Activated CD8-positive, alpha-beta T cell treated with anti-CD3 and anti-CD28 coated beads for 36 hours (primary cell): ENCODE measurements at regions not wholly inside any gene's neighbourhood (a gene's known extent, or its start where the extent isn't known, plus 50 kb on each side); places are given as distances from the start of the nearest gene placed in this dataset.

Experiments used
- ATAC-seq: fragments of 200-7000 bp; cut with Tn5 transposase; one replicate; pipeline ENCODE4 v1.10.0; 2021; ENCODE audit warnings: mild to moderate bottlenecking, moderate library complexity
- CTCF ChIA-PET: fragments of 350-600 bp; sonication (Branson Sonifier 250); formaldehyde crosslinking; loops from one replicate; lab custom pipeline; 2021; ENCODE audit warnings: antibody characterized with exemption; lab: Charles Lee
- POLR2A ChIA-PET: fragments of 350-600 bp; sonication (Branson Sonifier 250); formaldehyde crosslinking; loops from one replicate; lab custom pipeline; 2021; ENCODE audit warnings: antibody characterized with exemption; lab: Charles Lee
- DNase-seq: peaks from one replicate; pipeline ENCODE4 v3.0.0-alpha.2; 2020
- H3K27ac Mint-ChIP-seq: one replicate; pipeline ENCODE4 v1.8.0; 2021; ENCODE audit warnings: mild to moderate bottlenecking, mixed read lengths
- H3K27me3 Mint-ChIP-seq: one replicate; pipeline ENCODE4 v1.8.0; 2021; ENCODE audit warnings: mixed read lengths
- H3K36me3 Mint-ChIP-seq: one replicate; pipeline ENCODE4 v1.8.0; 2021; ENCODE audit warnings: low read depth, mixed read lengths
- H3K4me1 Mint-ChIP-seq: one replicate; pipeline ENCODE4 v1.8.0; 2021; ENCODE audit warnings: low read depth, mixed read lengths
- H3K4me3 Mint-ChIP-seq: one replicate; pipeline ENCODE4 v1.8.0; 2021; ENCODE audit warnings: mild to moderate bottlenecking, moderate library complexity, mixed read lengths
- H3K9me3 Mint-ChIP-seq: one replicate; pipeline ENCODE4 v1.8.0; 2021; ENCODE audit warnings: mixed read lengths
- intact Hi-C: fragments of 100-400 bp; cut with micrococcal nuclease; formaldehyde crosslinking; loops from one replicate; pipeline ENCODE4 v1.10.0; 2022
- TF ChIP-seq, protein P1 (sequence below): fragments of 200-600 bp; IDR thresholded peaks from one replicate; pipeline ENCODE4 v1.8.0; 2022; ENCODE audit warnings: antibody characterized with exemption, mild to moderate bottlenecking

DNA sequence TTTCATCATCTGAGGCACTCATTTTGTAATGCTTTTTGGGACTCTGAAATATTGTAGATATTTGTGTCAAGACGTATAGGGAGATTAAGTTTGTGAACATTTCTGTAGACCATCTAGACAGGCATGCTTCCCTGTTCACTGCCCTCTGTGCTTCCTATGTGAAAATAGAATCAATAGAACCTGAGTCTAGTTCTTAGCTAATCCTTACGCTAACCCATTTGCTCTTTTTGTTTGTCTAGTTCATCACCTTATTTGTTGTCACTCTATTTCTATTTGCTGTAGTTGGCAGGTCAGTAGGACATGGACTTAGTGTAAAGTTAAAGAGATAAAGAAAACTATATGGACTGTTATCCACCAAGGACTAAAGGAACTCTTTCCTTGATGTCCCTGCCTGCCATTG is 1755.2 kb downstream of the C4orf33 start:
- H3K27ac Mint-ChIP-seq = no peak overlapping the region
- ChIA-PET CTCF (interaction anchor here (0.7 kb wide), 1 partner anchor 69 kb away, joined by 3 read pairs; no protein-coding TSS in a partner anchor), POLR2A (no interaction called here)
- no peaks in the 10 kb centered on the region for H3K4me1 Mint-ChIP-seq
- H3K9me3 Mint-ChIP-seq = peaks cover 8% of the 10 kb centered on the region
- no peak overlapping the region for H3K4me3 Mint-ChIP-seq
- H3K27me3 Mint-ChIP-seq = no peaks in the 10 kb centered on the region
- ATAC-seq (no peak), DNase-seq (no peak)
- intact Hi-C loops = no loop called here
- TF ChIP-seq, protein P1, sequence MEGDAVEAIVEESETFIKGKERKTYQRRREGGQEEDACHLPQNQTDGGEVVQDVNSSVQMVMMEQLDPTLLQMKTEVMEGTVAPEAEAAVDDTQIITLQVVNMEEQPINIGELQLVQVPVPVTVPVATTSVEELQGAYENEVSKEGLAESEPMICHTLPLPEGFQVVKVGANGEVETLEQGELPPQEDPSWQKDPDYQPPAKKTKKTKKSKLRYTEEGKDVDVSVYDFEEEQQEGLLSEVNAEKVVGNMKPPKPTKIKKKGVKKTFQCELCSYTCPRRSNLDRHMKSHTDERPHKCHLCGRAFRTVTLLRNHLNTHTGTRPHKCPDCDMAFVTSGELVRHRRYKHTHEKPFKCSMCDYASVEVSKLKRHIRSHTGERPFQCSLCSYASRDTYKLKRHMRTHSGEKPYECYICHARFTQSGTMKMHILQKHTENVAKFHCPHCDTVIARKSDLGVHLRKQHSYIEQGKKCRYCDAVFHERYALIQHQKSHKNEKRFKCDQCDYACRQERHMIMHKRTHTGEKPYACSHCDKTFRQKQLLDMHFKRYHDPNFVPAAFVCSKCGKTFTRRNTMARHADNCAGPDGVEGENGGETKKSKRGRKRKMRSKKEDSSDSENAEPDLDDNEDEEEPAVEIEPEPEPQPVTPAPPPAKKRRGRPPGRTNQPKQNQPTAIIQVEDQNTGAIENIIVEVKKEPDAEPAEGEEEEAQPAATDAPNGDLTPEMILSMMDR = no peak
- no peaks in the 10 kb centered on the region for H3K36me3 Mint-ChIP-seq

DNA sequence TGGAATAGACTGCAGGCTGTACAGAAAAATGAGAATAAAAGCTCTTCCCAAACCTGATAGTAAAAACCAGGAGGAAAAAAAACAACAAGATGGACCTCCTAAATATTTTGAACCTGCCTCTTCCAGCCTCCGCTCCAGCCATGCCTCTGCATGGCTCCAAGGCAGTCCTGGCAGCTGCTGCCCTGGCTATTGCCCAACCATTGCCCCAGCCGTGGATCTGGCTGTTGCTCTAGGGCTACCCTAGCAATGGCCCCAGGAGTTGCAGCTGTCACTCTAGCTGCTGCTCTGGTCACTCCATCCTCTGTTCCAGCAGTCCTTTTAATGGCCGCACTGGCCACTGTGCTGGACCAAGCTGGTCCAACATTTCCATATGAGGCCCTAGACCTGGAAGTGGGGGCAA is 1756.0 kb downstream of the C4orf33 start:
- DNase-seq = no peak
- ChIA-PET POLR2A (no interaction called here), CTCF (no interaction called here)
- peaks cover 8% of the 10 kb centered on the region for H3K9me3 Mint-ChIP-seq
- H3K4me1 Mint-ChIP-seq = no peaks in the 10 kb centered on the region
- TF ChIP-seq, protein P1 = no peak
- no peaks in the 10 kb centered on the region for H3K27me3 Mint-ChIP-seq
- no peak overlapping the region for H3K27ac Mint-ChIP-seq
- ATAC-seq = no peak
- intact Hi-C loops = no loop called here
- H3K4me3 Mint-ChIP-seq = no peak overlapping the region
- no peaks in the 10 kb centered on the region for H3K36me3 Mint-ChIP-seq

DNA sequence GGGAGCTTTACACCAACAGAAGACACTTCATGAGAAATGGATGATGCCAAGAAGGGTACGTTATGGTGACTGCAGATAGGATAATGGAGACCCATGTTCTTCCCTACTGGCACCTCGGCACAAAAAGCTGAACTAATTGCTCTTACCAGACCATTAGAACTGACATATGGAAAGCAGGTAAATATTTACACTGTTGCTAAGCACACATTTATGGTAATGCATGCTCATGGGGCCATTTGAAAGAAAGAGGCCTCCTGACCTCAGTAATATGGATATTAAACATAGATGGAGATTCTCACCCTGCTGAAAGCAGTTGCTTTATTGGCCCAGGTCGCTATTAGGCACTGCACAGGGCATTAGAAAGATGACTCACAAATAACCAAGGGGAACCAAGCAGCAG is 1759.6 kb downstream of the C4orf33 start:
- ChIA-PET POLR2A (no interaction called here), CTCF (no interaction called here)
- Mint-ChIP-seq H3K27ac (no peak overlapping the region), H3K9me3 (peaks cover 8% of the 10 kb centered on the region), H3K27me3 (no peaks in the 10 kb centered on the region), H3K4me3 (no peak overlapping the region), H3K4me1 (no peaks in the 10 kb centered on the region), H3K36me3 (no peaks in the 10 kb centered on the region)
- intact Hi-C loops = no loop called here
- DNase-seq (no peak), ATAC-seq (no peak)
- TF ChIP-seq, protein P1 = no peak

DNA sequence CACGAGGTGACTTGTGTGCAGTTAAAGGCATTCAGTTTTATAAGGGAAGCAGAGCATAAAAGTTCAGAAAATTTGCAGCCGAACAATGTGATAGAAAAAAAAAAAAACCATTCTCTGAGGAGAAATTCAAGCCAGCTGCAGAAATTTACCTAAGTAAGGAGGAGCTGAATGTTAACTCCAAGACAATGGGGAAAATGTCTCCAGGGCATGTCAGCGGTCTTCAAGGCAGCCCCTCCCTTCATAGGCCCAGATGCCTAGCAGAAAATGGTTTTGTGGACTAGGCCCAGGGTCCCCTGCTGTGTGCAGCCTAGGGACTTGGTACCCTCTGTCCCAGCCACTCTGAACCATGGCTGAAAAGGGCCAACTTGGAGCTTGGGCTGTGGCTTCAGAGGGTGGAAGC is 1764.0 kb downstream of the C4orf33 start:
- intact Hi-C loops = no loop called here
- no peak overlapping the region for H3K27ac Mint-ChIP-seq
- H3K36me3 Mint-ChIP-seq = no peaks in the 10 kb centered on the region
- H3K27me3 Mint-ChIP-seq = no peaks in the 10 kb centered on the region
- CTCF ChIA-PET = no interaction called here
- DNase-seq = no peak
- H3K4me3 Mint-ChIP-seq = no peak overlapping the region
- POLR2A ChIA-PET = no interaction called here
- TF ChIP-seq, protein P1 = no peak
- H3K9me3 Mint-ChIP-seq = peaks cover 13% of the 10 kb centered on the region
- no peaks in the 10 kb centered on the region for H3K4me1 Mint-ChIP-seq
- ATAC-seq = no peak

DNA sequence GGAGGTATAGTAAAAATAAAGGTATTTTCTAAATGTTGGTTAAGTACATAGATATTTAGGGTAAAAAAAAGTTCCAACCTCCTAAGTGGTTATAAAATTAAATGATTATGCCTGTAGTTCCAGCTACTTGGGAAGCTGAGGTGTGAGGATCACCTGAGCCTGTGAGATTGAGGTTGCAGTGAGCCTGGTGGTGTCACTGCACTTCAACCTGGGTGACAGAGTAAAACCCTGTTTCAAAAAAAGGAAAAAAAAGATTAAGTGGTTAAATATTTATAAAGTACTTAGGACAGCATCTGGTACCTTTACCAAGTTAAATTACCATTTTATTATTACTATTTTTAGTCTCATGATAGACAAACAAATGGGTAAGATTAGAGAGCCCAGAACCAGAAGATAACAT is 1801.0 kb downstream of the C4orf33 start:
- no peaks in the 10 kb centered on the region for H3K4me1 Mint-ChIP-seq
- H3K4me3 Mint-ChIP-seq = no peak overlapping the region
- peaks cover 2% of the 10 kb centered on the region for H3K9me3 Mint-ChIP-seq
- no peaks in the 10 kb centered on the region for H3K27me3 Mint-ChIP-seq
- ChIA-PET POLR2A (no interaction called here), CTCF (no interaction called here)
- DNase-seq = no peak
- H3K36me3 Mint-ChIP-seq = no peaks in the 10 kb centered on the region
- no peak for ATAC-seq
- no peak overlapping the region for H3K27ac Mint-ChIP-seq
- TF ChIP-seq, protein P1 = no peak
- intact Hi-C loops = no loop called here
